ENCODE measurements at regions not wholly inside any gene's neighbourhood (a gene's known extent, or its start where the extent isn't known, plus 50 kb on each side); places are given as distances from the start of the nearest gene placed in this dataset.

- TF ChIP-seq POLR2A (IDR thresholded peaks at IDR 0.05; ENCODE audit: low read depth, low read length) = no peak
- TF ChIP-seq POLR2AphosphoS5 (IDR thresholded peaks at IDR 0.05; ENCODE audit: low read depth, low read length) = no peak
- no peak for TF ChIP-seq TAF1 (IDR thresholded peaks at IDR 0.05; ENCODE audit: low read depth, low read length)
Measured at GRCh38 chr15:38857814-38858213, 293.2 kb upstream of the RASGRP1 start.
